ENCODE measurements at regions not wholly inside any gene's neighbourhood (a gene's known extent, or its start where the extent isn't known, plus 50 kb on each side); places are given as distances from the start of the nearest gene placed in this dataset.

GRCh38 chr20:12597551-12597950 lies 411.2 kb upstream of the SPTLC3 start:
- no peak for DNase-seq

GRCh38 chr20:12598894-12599293 lies 409.9 kb upstream of the SPTLC3 start:
- no peak for DNase-seq

- DNase-seq: no peak
Observed at GRCh38 chr20:12599494-12599893, 409.3 kb upstream of the SPTLC3 start.

GRCh38 chr20:12605751-12606150 lies 403.0 kb upstream of the SPTLC3 start:
- no peak for DNase-seq

GRCh38 chr20:12610871-12611270 lies 397.9 kb upstream of the SPTLC3 start:
- DNase-seq: no peak

GRCh38 chr20:12614764-12615163 lies 394.0 kb upstream of the SPTLC3 start:
- no peak for DNase-seq

GRCh38 chr20:12617076-12617475 lies 391.7 kb upstream of the SPTLC3 start:
- DNase-seq: no peak

GRCh38 chr20:12623870-12624269 lies 384.9 kb upstream of the SPTLC3 start:
- no peak for DNase-seq

- no peak for DNase-seq
Observed at GRCh38 chr20:12627485-12627884, 381.3 kb upstream of the SPTLC3 start.

- no peak for DNase-seq
Observed at GRCh38 chr20:12638633-12639312, 370.0 kb upstream of the SPTLC3 start.

- DNase-seq: no peak
Observed at GRCh38 chr20:12640251-12640650, 368.5 kb upstream of the SPTLC3 start.

- no peak for DNase-seq
Observed at GRCh38 chr20:12641619-12642018, 367.2 kb upstream of the SPTLC3 start.

- DNase-seq: no peak
Observed at GRCh38 chr20:12644461-12644860, 364.3 kb upstream of the SPTLC3 start.

- no peak for DNase-seq
Observed at GRCh38 chr20:12649234-12649633, 359.5 kb upstream of the SPTLC3 start.

- DNase-seq: no peak
Observed at GRCh38 chr20:12653642-12654041, 355.1 kb upstream of the SPTLC3 start.

GRCh38 chr20:12659942-12660341 lies 348.8 kb upstream of the SPTLC3 start:
- no peak for DNase-seq

- no peak for DNase-seq
Observed at GRCh38 chr20:12660918-12661317, 347.9 kb upstream of the SPTLC3 start.

GRCh38 chr20:12670301-12670700 lies 338.5 kb upstream of the SPTLC3 start:
- no peak for DNase-seq

GRCh38 chr20:12673352-12673751 lies 335.4 kb upstream of the SPTLC3 start:
- no peak for DNase-seq

GRCh38 chr20:12677925-12678324 lies 330.8 kb upstream of the SPTLC3 start:
- no peak for DNase-seq

GRCh38 chr20:12679447-12679846 lies 329.3 kb upstream of the SPTLC3 start:
- DNase-seq: no peak

- no peak for DNase-seq
Observed at GRCh38 chr20:12682613-12683012, 326.2 kb upstream of the SPTLC3 start.

GRCh38 chr20:12687476-12687875 lies 321.3 kb upstream of the SPTLC3 start:
- DNase-seq: no peak

- DNase-seq: no peak
Observed at GRCh38 chr20:12695937-12696336, 312.8 kb upstream of the SPTLC3 start.

GRCh38 chr20:12698817-12699216 lies 310.0 kb upstream of the SPTLC3 start:
- no peak for DNase-seq
